DND-41 (cell line): ENCODE measurements at regions not wholly inside any gene's neighbourhood (a gene's known extent, or its start where the extent isn't known, plus 50 kb on each side); places are given as distances from the start of the nearest gene placed in this dataset.

Experiments used
- ATAC-seq: fragments of 200-7000 bp; cut with Tn5 transposase; 3 replicates; pipeline ENCODE4 v1.9.1; 2021; ENCODE audit warnings: low read depth; ENCODE audit not compliant: insufficient read depth
- DNase-seq: peaks from one replicate; pipeline ENCODE4 v3.0.0-alpha.2; 2020
- H2AFZ ChIP-seq: 2 replicates; pipeline ENCODE4 v1.6.0; 2012; ENCODE audit warnings: low read depth, low read length
- H3K27ac ChIP-seq: 2 replicates; pipeline ENCODE4 v1.5.1; 2012; ENCODE audit warnings: low read length, inconsistent platforms
- H3K27me3 ChIP-seq: fragments of 200-600 bp; sonication (generic); 2 replicates; pipeline ENCODE4 v1.6.0; 2012; ENCODE audit warnings: low read length, mild to moderate bottlenecking, inconsistent platforms; ENCODE audit not compliant: insufficient read depth, poor library complexity
- H3K36me3 ChIP-seq: 2 replicates; pipeline ENCODE4 v1.5.1; 2012; ENCODE audit warnings: low read length, inconsistent platforms; ENCODE audit not compliant: insufficient read depth
- H3K4me1 ChIP-seq: 2 replicates; pipeline ENCODE4 v1.5.1; 2012; ENCODE audit warnings: mild to moderate bottlenecking, low read length; ENCODE audit not compliant: insufficient read depth
- H3K4me2 ChIP-seq: 2 replicates; pipeline ENCODE4 v1.6.0; 2012; ENCODE audit warnings: mild to moderate bottlenecking, moderate library complexity, low read length, inconsistent platforms; ENCODE audit not compliant: insufficient read depth
- H3K4me3 ChIP-seq, 2 experiments: fragments of 200-600 bp in 1 of 2; shearing (Covaris generic) in 1 of 2; 2 replicates each; pipeline ENCODE4 v1.5.1; 2012 to 2016; ENCODE audit warnings: inconsistent platforms in 2 of 2, low read length in 2 of 2, mild to moderate bottlenecking in 2 of 2, low read depth in 1 of 2, moderate library complexity in 1 of 2
- H3K79me2 ChIP-seq: 2 replicates; pipeline ENCODE4 v1.6.0; 2012; ENCODE audit warnings: low read length, inconsistent platforms; ENCODE audit not compliant: insufficient read depth
- H3K9ac ChIP-seq: 2 replicates; pipeline ENCODE4 v1.6.0; 2012; ENCODE audit warnings: low read depth, mild to moderate bottlenecking, inconsistent platforms, low read length, moderate library complexity
- H3K9me3 ChIP-seq: 2 replicates; pipeline ENCODE4 v1.5.1; 2012; ENCODE audit warnings: low read length, moderate library complexity, mild to moderate bottlenecking, inconsistent platforms; ENCODE audit not compliant: insufficient read depth, severe bottlenecking
- H4K20me1 ChIP-seq: 2 replicates; pipeline ENCODE4 v1.6.0; 2012; ENCODE audit warnings: low read length; ENCODE audit not compliant: insufficient read depth
- EZH2 ChIP-seq: IDR thresholded peaks from 3 replicates; pipeline ENCODE4 v1.6.1; 2012; ENCODE audit warnings: borderline replicate concordance, low read depth, mild to moderate bottlenecking, moderate library complexity, low read length, inconsistent platforms; ENCODE audit not compliant: severe bottlenecking
- TF ChIP-seq, protein P1 (sequence below): IDR thresholded peaks from 2 replicates; pipeline ENCODE4 v1.5.1; 2012; ENCODE audit warnings: borderline replicate concordance, low read length, moderate library complexity, mild to moderate bottlenecking; ENCODE audit not compliant: poor library complexity, severe bottlenecking; ENCODE audit errors: extremely low read depth

DNA sequence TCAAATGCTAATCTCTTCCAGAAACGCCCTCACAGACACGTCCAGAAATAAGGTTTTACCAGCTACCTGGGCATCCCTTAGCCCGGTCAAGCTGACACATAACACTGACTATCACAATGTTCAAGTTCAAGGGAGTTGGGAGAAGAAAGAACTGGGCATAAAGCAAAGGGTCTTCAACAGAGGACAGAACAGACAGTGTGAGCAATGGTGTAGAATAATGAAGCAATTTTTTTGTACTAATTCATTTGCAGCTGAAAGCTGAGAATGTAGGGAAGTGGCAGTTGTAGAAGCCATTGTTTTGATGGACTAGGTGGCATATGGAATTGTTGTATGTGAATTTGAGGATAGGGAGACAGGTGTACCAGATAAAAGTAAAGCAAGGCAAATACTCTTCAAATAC lies 58.1 kb upstream of the WDFY2 start:
- Histone ChIP-seq H3K9me3 (no peaks in the 10 kb centered on the region), H3K4me3 (no peak overlapping the region), H3K4me1 (peaks cover 15% of the 10 kb centered on the region), H3K79me2 (no peaks in the 10 kb centered on the region), H3K27me3 (no peaks in the 10 kb centered on the region), H3K9ac (no peak overlapping the region), H3K36me3 (no peaks in the 10 kb centered on the region), H4K20me1 (no peaks in the 10 kb centered on the region), H3K27ac (no peak overlapping the region), H3K4me2 (no peak overlapping the region), H2AFZ (no peak overlapping the region)
- TF ChIP-seq EZH2: no peak
- TF ChIP-seq, protein P1, sequence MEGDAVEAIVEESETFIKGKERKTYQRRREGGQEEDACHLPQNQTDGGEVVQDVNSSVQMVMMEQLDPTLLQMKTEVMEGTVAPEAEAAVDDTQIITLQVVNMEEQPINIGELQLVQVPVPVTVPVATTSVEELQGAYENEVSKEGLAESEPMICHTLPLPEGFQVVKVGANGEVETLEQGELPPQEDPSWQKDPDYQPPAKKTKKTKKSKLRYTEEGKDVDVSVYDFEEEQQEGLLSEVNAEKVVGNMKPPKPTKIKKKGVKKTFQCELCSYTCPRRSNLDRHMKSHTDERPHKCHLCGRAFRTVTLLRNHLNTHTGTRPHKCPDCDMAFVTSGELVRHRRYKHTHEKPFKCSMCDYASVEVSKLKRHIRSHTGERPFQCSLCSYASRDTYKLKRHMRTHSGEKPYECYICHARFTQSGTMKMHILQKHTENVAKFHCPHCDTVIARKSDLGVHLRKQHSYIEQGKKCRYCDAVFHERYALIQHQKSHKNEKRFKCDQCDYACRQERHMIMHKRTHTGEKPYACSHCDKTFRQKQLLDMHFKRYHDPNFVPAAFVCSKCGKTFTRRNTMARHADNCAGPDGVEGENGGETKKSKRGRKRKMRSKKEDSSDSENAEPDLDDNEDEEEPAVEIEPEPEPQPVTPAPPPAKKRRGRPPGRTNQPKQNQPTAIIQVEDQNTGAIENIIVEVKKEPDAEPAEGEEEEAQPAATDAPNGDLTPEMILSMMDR: no peak
- no peak for ATAC-seq
- DNase-seq: no peak

DNA sequence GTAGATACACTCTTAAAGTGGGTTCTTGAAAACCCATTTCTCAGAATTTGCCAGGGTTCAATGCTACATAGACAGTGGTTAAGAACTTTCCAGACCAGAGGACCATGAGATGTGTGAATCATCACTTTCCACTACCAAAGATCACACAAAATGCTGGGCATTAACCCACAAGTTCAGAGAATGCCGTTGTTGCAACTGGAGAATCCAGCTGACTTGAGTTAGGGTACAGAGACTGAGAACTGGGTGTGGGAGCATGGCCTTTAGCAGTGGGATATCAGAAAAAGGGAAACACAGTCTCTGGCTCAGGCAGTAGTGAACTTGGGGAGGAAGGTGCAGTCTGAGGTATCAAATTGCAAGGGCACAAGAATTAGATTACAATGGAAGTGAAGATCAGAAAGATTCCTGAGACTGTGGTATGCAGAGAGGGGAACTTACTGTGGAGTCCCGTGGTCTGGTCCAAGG lies 51.5 kb upstream of the WDFY2 start:
- Histone ChIP-seq H3K27me3 (no peaks in the 10 kb centered on the region), H3K4me1 (no peaks in the 10 kb centered on the region), H3K36me3 (no peaks in the 10 kb centered on the region), H3K79me2 (no peaks in the 10 kb centered on the region), H3K4me3 (no peak overlapping the region), H3K9me3 (no peaks in the 10 kb centered on the region), H4K20me1 (no peaks in the 10 kb centered on the region), H3K9ac (no peak overlapping the region), H2AFZ (no peak overlapping the region), H3K4me2 (no peak overlapping the region), H3K27ac (no peak overlapping the region)
- no peak for DNase-seq
- TF ChIP-seq EZH2: no peak
- TF ChIP-seq, protein P1: no peak
- ATAC-seq: no peak

DNA sequence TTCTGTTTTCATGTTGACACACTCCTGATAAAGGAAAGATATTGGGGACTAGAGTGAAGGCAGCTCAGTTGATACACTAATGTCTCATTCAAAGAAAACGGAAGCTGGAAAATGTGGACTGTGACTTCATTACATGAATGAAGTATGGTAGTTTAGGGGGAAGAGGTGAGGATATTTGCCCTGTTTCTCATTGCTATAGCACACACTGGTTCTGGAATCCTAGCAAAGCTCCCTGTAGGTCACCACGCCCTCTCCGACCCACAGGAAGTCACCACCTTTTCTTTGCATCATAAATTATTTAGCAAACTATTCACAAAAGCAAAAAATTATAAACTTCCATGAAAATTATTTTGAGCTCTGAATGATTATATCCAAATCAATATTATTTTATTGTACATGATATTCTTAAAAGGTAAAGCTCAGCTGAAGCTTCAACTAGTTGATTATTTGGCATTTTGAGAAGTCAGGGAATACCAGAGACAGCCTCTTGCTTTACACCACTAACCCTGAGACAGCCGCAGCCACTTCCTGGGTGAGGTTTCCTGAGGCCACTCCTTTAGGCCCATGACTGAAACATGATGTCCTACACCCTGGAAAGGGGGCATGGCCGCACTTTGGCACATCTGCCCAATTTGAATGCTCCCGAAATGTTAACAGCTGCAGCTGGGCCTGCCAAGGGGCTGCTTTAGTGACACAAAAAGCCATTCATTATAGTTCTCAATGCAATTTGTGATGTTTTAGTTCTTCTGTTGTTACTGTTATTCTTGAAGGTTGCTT lies 50.0 kb upstream of the WDFY2 start:
- Histone ChIP-seq H3K9ac (no peak overlapping the region), H3K36me3 (no peaks in the 10 kb centered on the region), H3K9me3 (no peaks in the 10 kb centered on the region), H2AFZ (no peak overlapping the region), H3K4me3 (no peak overlapping the region), H3K4me1 (no peaks in the 10 kb centered on the region), H3K4me2 (no peak overlapping the region), H3K79me2 (no peaks in the 10 kb centered on the region), H3K27me3 (no peaks in the 10 kb centered on the region), H4K20me1 (no peaks in the 10 kb centered on the region), H3K27ac (no peak overlapping the region)
- peak; percentile 30 for DNase-seq
- peak; percentile 71; the same call in 2 of the 3 replicates for ATAC-seq
- TF ChIP-seq, protein P1: no peak
- no peak for TF ChIP-seq EZH2
